ENCODE measurements at regions not wholly inside any gene's neighbourhood (a gene's known extent, or its start where the extent isn't known, plus 50 kb on each side); places are given as distances from the start of the nearest gene placed in this dataset.

DNA sequence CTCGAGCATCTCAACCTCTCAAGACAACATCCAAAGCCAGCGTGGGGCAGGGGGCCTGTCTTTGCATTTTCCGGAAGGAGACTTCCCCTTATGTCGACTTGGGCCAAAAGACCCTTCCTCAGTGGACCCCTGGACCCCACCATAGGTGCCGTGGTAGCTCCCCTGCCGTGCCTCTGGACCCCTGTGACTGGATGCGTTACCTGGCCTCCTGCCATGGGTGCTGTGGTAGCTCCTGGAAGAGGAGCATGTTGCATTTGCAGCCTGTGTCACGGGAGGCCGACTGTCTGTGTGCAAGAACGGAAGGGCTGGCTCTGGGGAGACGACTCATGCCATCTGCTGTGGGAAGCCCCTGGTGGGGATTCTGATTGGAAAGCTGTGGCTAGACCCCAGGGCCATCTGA is 130.1 kb downstream of the FOXL1 start:
- no peak for TF ChIP-seq EZH2 (IDR thresholded peaks at IDR 0.05; ENCODE audit: borderline replicate concordance, low read depth, low read length, severe bottlenecking)
- TF ChIP-seq, protein P1, sequence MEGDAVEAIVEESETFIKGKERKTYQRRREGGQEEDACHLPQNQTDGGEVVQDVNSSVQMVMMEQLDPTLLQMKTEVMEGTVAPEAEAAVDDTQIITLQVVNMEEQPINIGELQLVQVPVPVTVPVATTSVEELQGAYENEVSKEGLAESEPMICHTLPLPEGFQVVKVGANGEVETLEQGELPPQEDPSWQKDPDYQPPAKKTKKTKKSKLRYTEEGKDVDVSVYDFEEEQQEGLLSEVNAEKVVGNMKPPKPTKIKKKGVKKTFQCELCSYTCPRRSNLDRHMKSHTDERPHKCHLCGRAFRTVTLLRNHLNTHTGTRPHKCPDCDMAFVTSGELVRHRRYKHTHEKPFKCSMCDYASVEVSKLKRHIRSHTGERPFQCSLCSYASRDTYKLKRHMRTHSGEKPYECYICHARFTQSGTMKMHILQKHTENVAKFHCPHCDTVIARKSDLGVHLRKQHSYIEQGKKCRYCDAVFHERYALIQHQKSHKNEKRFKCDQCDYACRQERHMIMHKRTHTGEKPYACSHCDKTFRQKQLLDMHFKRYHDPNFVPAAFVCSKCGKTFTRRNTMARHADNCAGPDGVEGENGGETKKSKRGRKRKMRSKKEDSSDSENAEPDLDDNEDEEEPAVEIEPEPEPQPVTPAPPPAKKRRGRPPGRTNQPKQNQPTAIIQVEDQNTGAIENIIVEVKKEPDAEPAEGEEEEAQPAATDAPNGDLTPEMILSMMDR (IDR thresholded peaks at IDR 0.05; ENCODE audit: borderline replicate concordance, extremely low read depth, low read length, poor library complexity, severe bottlenecking), result no peak
- H3K4me2 ChIP-seq (ENCODE audit: insufficient read depth, low read length), result no peak overlapping the region
- no peak overlapping the region for H3K4me3 ChIP-seq (ENCODE audit: low read depth in 1 of 2, low read length in 2 of 2)
- H3K36me3 ChIP-seq (ENCODE audit: insufficient read depth, low read length), result no peaks in the 10 kb centered on the region
- H3K9ac ChIP-seq (ENCODE audit: low read depth, low read length), result no peak overlapping the region
- DNase-seq (no peak), ATAC-seq (ENCODE audit: insufficient read depth, low read depth) (no peak)
- H3K4me1 ChIP-seq (ENCODE audit: insufficient read depth, low read length), result no peaks in the 10 kb centered on the region
- H4K20me1 ChIP-seq (ENCODE audit: insufficient read depth, low read length), result peaks cover 2% of the 10 kb centered on the region; the same call in 1 of the 2 replicates
- H3K79me2 ChIP-seq (ENCODE audit: insufficient read depth, low read length), result no peaks in the 10 kb centered on the region
- H2AFZ ChIP-seq (ENCODE audit: low read depth, low read length), result no peak overlapping the region
- no peak overlapping the region for H3K27ac ChIP-seq (ENCODE audit: low read length)
- H3K27me3 ChIP-seq (ENCODE audit: insufficient read depth, low read length, poor library complexity), result no peaks in the 10 kb centered on the region
- no peaks in the 10 kb centered on the region for H3K9me3 ChIP-seq (ENCODE audit: insufficient read depth, low read length, severe bottlenecking)

DNA sequence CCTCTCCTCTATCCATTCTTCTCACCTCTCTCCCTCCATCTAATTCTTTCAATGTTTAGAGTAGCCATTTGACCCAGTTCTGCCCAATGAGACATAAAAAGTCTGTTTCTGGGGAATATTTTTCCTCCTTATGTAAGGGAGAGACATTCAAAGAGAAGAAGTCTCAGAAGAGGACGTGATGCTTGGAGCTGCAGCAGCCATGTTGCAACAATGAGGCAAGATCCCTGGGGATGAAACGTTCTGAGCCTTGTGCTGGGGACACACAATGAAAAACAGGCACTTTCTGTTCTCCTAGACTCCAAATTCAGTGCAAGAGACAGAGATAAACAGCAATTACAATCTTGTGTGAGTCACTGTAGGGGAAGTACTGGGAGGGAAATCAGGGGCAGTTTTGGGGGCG is 130.8 kb downstream of the FOXL1 start:
- Histone ChIP-seq H3K79me2 (ENCODE audit: insufficient read depth, low read length) (no peaks in the 10 kb centered on the region), H3K4me2 (ENCODE audit: insufficient read depth, low read length) (no peak overlapping the region), H3K9ac (ENCODE audit: low read depth, low read length) (no peak overlapping the region), H3K27ac (ENCODE audit: low read length) (no peak overlapping the region), H3K36me3 (ENCODE audit: insufficient read depth, low read length) (no peaks in the 10 kb centered on the region), H3K4me3 (ENCODE audit: low read depth in 1 of 2, low read length in 2 of 2) (no peak overlapping the region), H3K27me3 (ENCODE audit: insufficient read depth, low read length, poor library complexity) (no peaks in the 10 kb centered on the region), H3K9me3 (ENCODE audit: insufficient read depth, low read length, severe bottlenecking) (no peaks in the 10 kb centered on the region), H3K4me1 (ENCODE audit: insufficient read depth, low read length) (no peaks in the 10 kb centered on the region), H4K20me1 (ENCODE audit: insufficient read depth, low read length) (peaks cover 2% of the 10 kb centered on the region; the same call in 1 of the 2 replicates), H2AFZ (ENCODE audit: low read depth, low read length) (no peak overlapping the region)
- DNase-seq, result no peak
- TF ChIP-seq, protein P1 (IDR thresholded peaks at IDR 0.05; ENCODE audit: borderline replicate concordance, extremely low read depth, low read length, poor library complexity, severe bottlenecking), result no peak
- no peak for TF ChIP-seq EZH2 (IDR thresholded peaks at IDR 0.05; ENCODE audit: borderline replicate concordance, low read depth, low read length, severe bottlenecking)
- no peak for ATAC-seq (ENCODE audit: insufficient read depth, low read depth)

DNA sequence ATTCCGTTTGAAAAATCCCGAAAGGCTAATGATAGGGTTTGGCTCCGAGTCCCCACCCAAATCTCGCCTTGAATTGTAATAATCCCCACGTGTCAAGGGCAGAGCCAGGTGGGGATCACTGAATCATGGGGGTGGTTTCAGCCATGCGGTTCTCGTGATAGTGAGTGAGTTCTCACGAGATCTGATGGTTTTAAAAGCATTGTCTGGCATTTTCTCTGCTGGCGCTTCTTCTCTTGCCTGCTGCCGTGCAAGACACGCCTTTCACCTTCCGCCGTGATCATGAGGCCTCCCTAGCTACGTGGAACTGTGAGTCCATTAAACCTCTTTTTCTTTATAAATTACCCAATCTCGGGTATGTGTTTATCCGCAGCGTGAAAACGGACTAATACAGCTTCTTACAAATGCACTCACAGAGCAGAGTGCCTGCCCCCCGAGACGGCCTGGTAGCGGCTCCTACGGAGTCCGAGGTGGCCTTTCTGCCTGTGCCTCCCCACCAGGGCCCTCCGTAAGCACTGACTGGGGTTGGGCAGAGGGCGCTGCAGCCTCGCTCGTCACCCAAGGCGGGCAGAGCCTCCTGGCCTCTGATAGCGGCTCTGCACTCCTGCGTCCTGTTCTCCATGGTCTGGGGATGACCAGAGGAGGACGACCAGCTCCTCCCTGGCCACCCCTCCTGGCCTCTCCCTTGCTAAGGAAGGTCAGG is 131.7 kb downstream of the FOXL1 start:
- H3K9me3 ChIP-seq (ENCODE audit: insufficient read depth, low read length, severe bottlenecking), result no peaks in the 10 kb centered on the region
- no peak overlapping the region for H3K4me2 ChIP-seq (ENCODE audit: insufficient read depth, low read length)
- H3K4me3 ChIP-seq (ENCODE audit: low read depth in 1 of 2, low read length in 2 of 2), result no peak overlapping the region
- TF ChIP-seq, protein P1 (IDR thresholded peaks at IDR 0.05; ENCODE audit: borderline replicate concordance, extremely low read depth, low read length, poor library complexity, severe bottlenecking), result no peak
- no peak for TF ChIP-seq EZH2 (IDR thresholded peaks at IDR 0.05; ENCODE audit: borderline replicate concordance, low read depth, low read length, severe bottlenecking)
- H3K27me3 ChIP-seq (ENCODE audit: insufficient read depth, low read length, poor library complexity), result no peaks in the 10 kb centered on the region
- ATAC-seq (ENCODE audit: insufficient read depth, low read depth), result no peak
- no peaks in the 10 kb centered on the region for H3K4me1 ChIP-seq (ENCODE audit: insufficient read depth, low read length)
- no peak overlapping the region for H3K27ac ChIP-seq (ENCODE audit: low read length)
- no peak overlapping the region for H3K9ac ChIP-seq (ENCODE audit: low read depth, low read length)
- no peak overlapping the region for H2AFZ ChIP-seq (ENCODE audit: low read depth, low read length)
- no peak for DNase-seq
- H4K20me1 ChIP-seq (ENCODE audit: insufficient read depth, low read length), result peaks cover 2% of the 10 kb centered on the region; the same call in 1 of the 2 replicates
- H3K36me3 ChIP-seq (ENCODE audit: insufficient read depth, low read length), result no peaks in the 10 kb centered on the region
- no peaks in the 10 kb centered on the region for H3K79me2 ChIP-seq (ENCODE audit: insufficient read depth, low read length)
